Activated CD8-positive, alpha-beta memory T cell treated with anti-CD3 and anti-CD28 coated beads, Interleukin-2, amount 10 ng/mL, durations not matched to agents 7 days and 5 days (primary cell): ENCODE measurements at regions not wholly inside any gene's neighbourhood (a gene's known extent, or its start where the extent isn't known, plus 50 kb on each side); places are given as distances from the start of the nearest gene placed in this dataset.
"Not testable (repeated sequence)": the region's sequence is repeated elsewhere in the genome, so short reads cannot be mapped to it uniquely, and the experiment has no call there.

ENCODE experiments used
- ATAC-seq: fragments of 150-1000 bp; cut with Tn5 transposase; one replicate; pipeline ENCODE4 v1.10.0; 2021; ENCODE audit warnings: moderate library complexity
- CTCF ChIA-PET: fragments of 350-600 bp; sonication (Branson Sonifier 250); formaldehyde crosslinking; loops from one replicate; lab custom pipeline; 2021; ENCODE audit warnings: antibody characterized with exemption; lab: Charles Lee
- DNase-seq: peaks from one replicate; pipeline ENCODE4 v3.0.0-alpha.2; 2020
- H3K27ac Mint-ChIP-seq: one replicate; pipeline ENCODE4 v1.8.0; 2021; ENCODE audit warnings: mild to moderate bottlenecking, mixed read lengths
- H3K27me3 Mint-ChIP-seq: one replicate; pipeline ENCODE4 v1.8.0; 2021; ENCODE audit warnings: mixed read lengths
- H3K36me3 Mint-ChIP-seq: one replicate; pipeline ENCODE4 v1.8.0; 2021; ENCODE audit warnings: mild to moderate bottlenecking, mixed read lengths
- H3K4me1 Mint-ChIP-seq: one replicate; pipeline ENCODE4 v1.8.0; 2021; ENCODE audit warnings: mixed read lengths
- H3K4me3 Mint-ChIP-seq: one replicate; pipeline ENCODE4 v1.8.0; 2021; ENCODE audit warnings: mild to moderate bottlenecking, moderate library complexity, mixed read lengths
- H3K9me3 Mint-ChIP-seq: one replicate; pipeline ENCODE4 v1.8.0; 2022; ENCODE audit warnings: low read depth, mixed read lengths

GRCh38 chr5:145633474-145633873 is 201.7 kb downstream of the PRELID2 start:
- CTCF ChIA-PET: interaction anchor here (0.6 kb wide), 1 partner anchor 423 kb away, joined by 3 read pairs; no protein-coding TSS in a partner anchor
- Mint-ChIP-seq H3K9me3 (peaks cover 2% of the 10 kb centered on the region), H3K4me1 (no peaks in the 10 kb centered on the region), H3K36me3 (no peaks in the 10 kb centered on the region), H3K27me3 (no peaks in the 10 kb centered on the region), H3K27ac (no peak overlapping the region), H3K4me3 (no peak overlapping the region)
- ATAC-seq (no peak), DNase-seq (no peak)

GRCh38 chr5:145632701-145633100 is 202.4 kb downstream of the PRELID2 start:
- Mint-ChIP-seq H3K27ac (no peak overlapping the region), H3K36me3 (no peaks in the 10 kb centered on the region), H3K9me3 (no peaks in the 10 kb centered on the region), H3K4me3 (no peak overlapping the region), H3K4me1 (no peaks in the 10 kb centered on the region), H3K27me3 (no peaks in the 10 kb centered on the region)
- CTCF ChIA-PET: interaction anchor here (0.6 kb wide), 1 partner anchor 422 kb away, joined by 3 read pairs; no protein-coding TSS in a partner anchor
- DNase-seq (no peak), ATAC-seq (no peak)

DNA sequence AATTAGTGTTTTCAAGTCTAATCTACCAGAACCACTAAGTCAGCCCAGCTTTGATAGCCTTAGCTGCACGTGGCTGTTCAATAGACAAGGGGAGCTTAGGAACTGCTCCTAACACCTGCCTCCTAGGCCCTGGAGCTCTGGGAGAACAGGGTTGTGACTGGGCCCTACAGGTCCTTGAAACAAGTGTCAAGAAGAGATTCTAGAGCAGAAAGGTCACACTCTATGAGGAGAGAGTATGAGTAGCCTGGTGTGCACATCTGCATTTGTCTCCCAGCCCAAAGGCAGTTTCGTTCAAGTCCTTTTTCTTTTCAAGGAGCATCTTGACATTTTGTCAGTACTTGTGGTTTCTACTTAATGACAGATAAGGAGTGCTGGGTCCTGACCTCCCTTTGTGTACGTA is 206.1 kb downstream of the PRELID2 start:
- Mint-ChIP-seq H3K4me1 (no peaks in the 10 kb centered on the region), H3K9me3 (peaks cover 7% of the 10 kb centered on the region), H3K4me3 (no peak overlapping the region), H3K27me3 (no peaks in the 10 kb centered on the region), H3K27ac (no peak overlapping the region), H3K36me3 (no peaks in the 10 kb centered on the region)
- CTCF ChIA-PET: no interaction called here
- no peak for DNase-seq
- ATAC-seq: no peak

DNA sequence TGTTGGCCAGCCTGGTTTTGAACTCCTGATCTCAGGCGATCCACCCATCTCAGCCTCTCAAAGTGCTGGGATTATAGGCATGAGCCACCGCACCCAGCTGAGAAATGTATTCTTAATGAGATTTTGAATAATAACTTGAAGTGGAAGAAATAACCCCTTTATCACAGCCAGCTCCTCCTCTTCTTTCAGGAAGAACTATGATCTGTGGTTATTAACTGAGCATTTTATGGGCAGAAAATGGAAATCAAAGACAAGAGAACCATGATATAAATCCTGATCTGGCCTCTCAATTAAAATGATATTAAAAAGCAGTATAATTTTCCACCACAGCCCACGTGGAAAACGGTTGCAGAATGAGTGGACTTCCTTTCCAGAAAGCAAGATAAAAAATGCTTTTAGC is 206.6 kb downstream of the PRELID2 start:
- Mint-ChIP-seq H3K4me1 (no peaks in the 10 kb centered on the region), H3K36me3 (no peaks in the 10 kb centered on the region), H3K27ac (no peak overlapping the region), H3K27me3 (no peaks in the 10 kb centered on the region), H3K9me3 (peaks cover 11% of the 10 kb centered on the region), H3K4me3 (no peak overlapping the region)
- ATAC-seq (no peak), DNase-seq (no peak)
- CTCF ChIA-PET: no interaction called here

DNA sequence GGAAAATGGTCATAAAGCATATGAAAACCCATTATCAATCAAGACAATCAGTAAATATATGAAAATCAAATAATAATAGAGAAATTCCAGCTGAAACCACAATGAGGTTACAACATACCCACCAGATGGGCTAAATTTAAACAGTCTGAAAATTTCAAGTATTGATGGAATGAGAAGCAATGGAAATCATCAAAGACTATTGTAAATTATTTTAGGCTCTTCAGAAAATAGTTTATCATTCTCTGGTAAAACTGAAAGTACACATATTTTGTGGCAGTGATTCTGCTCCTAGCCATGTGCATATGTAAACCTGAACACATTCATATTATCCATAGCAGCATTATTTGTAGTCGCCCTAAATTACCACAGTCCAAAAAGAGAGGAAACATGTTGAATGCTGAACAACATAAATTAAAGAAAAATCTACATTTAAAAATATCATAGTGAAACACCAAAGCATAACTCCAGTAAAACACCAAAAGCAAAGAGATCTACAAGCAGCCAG is 215.3 kb downstream of the PRELID2 start:
- CTCF ChIA-PET: no interaction called here
- Mint-ChIP-seq H3K27me3 (no peaks in the 10 kb centered on the region), H3K4me3 (no peak overlapping the region), H3K4me1 (no peaks in the 10 kb centered on the region), H3K9me3 (peaks cover 3% of the 10 kb centered on the region), H3K27ac (no peak overlapping the region), H3K36me3 (no peaks in the 10 kb centered on the region)
- DNase-seq (no peak), ATAC-seq (no peak)

DNA sequence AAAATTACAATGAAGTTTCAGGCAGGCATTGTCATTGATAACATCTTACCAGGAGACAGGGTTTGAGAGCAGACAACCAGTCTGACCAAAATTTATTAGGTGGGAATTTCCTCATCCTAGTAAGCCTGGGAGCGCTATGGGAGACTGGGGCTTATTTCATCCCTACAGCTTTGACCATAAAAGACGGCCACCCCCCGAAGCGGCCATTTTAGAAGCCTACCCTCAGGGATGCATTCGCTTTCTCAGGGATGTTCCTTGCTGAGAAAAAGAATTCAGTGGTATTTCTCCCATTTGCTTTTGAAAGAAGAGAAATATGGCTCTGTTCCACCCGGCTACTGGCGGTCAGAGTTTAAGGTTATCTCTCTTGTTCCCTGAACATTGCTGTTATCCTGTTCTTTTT is 218.4 kb downstream of the PRELID2 start:
- H3K27ac Mint-ChIP-seq, H3K9me3 Mint-ChIP-seq, CTCF ChIA-PET, H3K4me1 Mint-ChIP-seq, H3K4me3 Mint-ChIP-seq, DNase-seq, H3K36me3 Mint-ChIP-seq, H3K27me3 Mint-ChIP-seq, ATAC-seq: not testable (repeated sequence)

GRCh38 chr5:145598983-145599382 is 236.2 kb downstream of the PRELID2 start:
- ATAC-seq (no peak), DNase-seq (no peak)
- Mint-ChIP-seq H3K27me3 (no peaks in the 10 kb centered on the region), H3K27ac (no peak overlapping the region), H3K36me3 (no peaks in the 10 kb centered on the region), H3K4me1 (no peaks in the 10 kb centered on the region), H3K4me3 (no peak overlapping the region), H3K9me3 (peaks cover 2% of the 10 kb centered on the region)
- CTCF ChIA-PET: no interaction called here

GRCh38 chr5:145598184-145598583 is 237.0 kb downstream of the PRELID2 start:
- no peaks in the 10 kb centered on the region for H3K36me3 Mint-ChIP-seq
- no peak overlapping the region for H3K27ac Mint-ChIP-seq
- H3K4me1 Mint-ChIP-seq: no peaks in the 10 kb centered on the region
- H3K9me3 Mint-ChIP-seq: peaks cover 2% of the 10 kb centered on the region
- no peak for ATAC-seq
- no peak overlapping the region for H3K4me3 Mint-ChIP-seq
- CTCF ChIA-PET: no interaction called here
- no peak for DNase-seq
- H3K27me3 Mint-ChIP-seq: no peaks in the 10 kb centered on the region

DNA sequence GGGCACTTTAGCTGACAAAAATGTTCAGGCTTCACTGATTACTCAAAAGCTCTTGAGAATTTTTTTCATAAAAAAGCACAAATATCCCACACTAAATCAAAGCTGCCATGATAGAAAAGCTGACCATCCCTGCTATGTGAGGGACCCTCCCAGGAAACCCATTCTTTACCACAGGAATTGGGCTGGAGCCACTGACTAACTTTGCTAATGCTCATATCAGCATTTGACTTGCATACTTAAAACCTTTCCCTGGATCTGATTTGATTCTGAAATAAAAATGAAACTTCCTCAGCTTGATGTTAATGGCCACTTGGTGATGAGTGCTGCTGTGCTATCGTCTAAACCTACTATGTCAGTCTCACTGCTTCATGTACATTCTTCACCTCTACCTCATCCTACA is 243.6 kb downstream of the PRELID2 start:
- H3K9me3 Mint-ChIP-seq: no peaks in the 10 kb centered on the region
- CTCF ChIA-PET: no interaction called here
- DNase-seq: no peak
- no peaks in the 10 kb centered on the region for H3K27me3 Mint-ChIP-seq
- H3K27ac Mint-ChIP-seq: no peak overlapping the region
- ATAC-seq: no peak
- no peaks in the 10 kb centered on the region for H3K4me1 Mint-ChIP-seq
- no peak overlapping the region for H3K4me3 Mint-ChIP-seq
- no peaks in the 10 kb centered on the region for H3K36me3 Mint-ChIP-seq

DNA sequence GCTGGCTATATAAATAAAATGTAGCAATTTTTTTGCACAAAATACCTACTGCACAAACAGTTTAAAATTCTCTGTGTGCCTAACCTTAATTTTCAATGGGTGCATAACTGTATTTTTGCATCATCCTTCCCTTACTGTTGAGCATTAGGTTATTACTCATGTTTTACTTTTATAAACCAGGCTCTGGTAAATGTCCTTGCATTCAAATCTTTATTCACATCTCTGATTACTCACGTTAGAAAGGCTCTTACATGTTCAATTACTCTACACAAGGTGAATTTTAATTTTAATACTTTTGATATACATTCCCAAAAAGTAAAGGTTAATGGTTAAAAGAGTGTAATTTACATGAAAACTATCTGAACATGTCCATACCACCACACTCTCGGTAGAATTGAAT is 246.1 kb downstream of the PRELID2 start:
- H3K27me3 Mint-ChIP-seq: no peaks in the 10 kb centered on the region
- no peaks in the 10 kb centered on the region for H3K4me1 Mint-ChIP-seq
- no peak overlapping the region for H3K4me3 Mint-ChIP-seq
- CTCF ChIA-PET: no interaction called here
- H3K27ac Mint-ChIP-seq: no peak overlapping the region
- ATAC-seq (no peak), DNase-seq (no peak)
- no peaks in the 10 kb centered on the region for H3K36me3 Mint-ChIP-seq
- H3K9me3 Mint-ChIP-seq: peaks cover 2% of the 10 kb centered on the region

DNA sequence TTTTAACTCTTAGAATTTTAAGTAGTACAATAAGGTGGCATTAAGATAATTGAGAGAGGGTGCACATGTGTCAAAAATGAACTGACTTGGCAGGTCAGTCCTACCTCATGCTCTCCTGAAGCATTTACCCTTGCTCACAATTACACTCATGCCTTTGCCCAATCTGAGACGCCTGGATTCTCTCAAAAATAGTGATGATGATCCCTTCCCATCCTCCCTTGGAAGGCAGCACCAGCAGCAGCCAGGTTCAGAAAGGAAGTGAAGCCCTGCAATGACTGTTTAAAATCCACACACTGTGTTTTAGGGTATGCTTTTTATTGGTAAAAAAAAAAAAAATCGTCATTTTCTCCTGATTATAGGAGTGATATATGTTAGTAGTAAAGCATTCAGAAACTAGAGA is 246.6 kb downstream of the PRELID2 start:
- no peaks in the 10 kb centered on the region for H3K27me3 Mint-ChIP-seq
- H3K4me3 Mint-ChIP-seq: no peak overlapping the region
- H3K27ac Mint-ChIP-seq: no peak overlapping the region
- H3K36me3 Mint-ChIP-seq: no peaks in the 10 kb centered on the region
- H3K9me3 Mint-ChIP-seq: peaks cover 2% of the 10 kb centered on the region
- DNase-seq: no peak
- CTCF ChIA-PET: no interaction called here
- H3K4me1 Mint-ChIP-seq: no peaks in the 10 kb centered on the region
- ATAC-seq: no peak

GRCh38 chr5:145588113-145588512 is 247.0 kb downstream of the PRELID2 start:
- H3K4me1 Mint-ChIP-seq: no peaks in the 10 kb centered on the region
- no peak overlapping the region for H3K4me3 Mint-ChIP-seq
- ATAC-seq: no peak

GRCh38 chr5:145587710-145588109 is 247.4 kb downstream of the PRELID2 start:
- ATAC-seq: no peak
- Mint-ChIP-seq H3K27ac (no peak overlapping the region), H3K4me3 (no peak overlapping the region)

More at GRCh38 chr5:145588113-145588512, 247.0 kb downstream of the PRELID2 start:
- Mint-ChIP-seq H3K9me3 (peaks cover 2% of the 10 kb centered on the region), H3K36me3 (no peaks in the 10 kb centered on the region), H3K27ac (no peak overlapping the region), H3K27me3 (no peaks in the 10 kb centered on the region)
- CTCF ChIA-PET: no interaction called here
- no peak for DNase-seq

GRCh38 chr5:145587308-145587672 is 247.9 kb downstream of the PRELID2 start:
- H3K4me1 Mint-ChIP-seq: no peaks in the 10 kb centered on the region
- CTCF ChIA-PET: no interaction called here
- peaks cover 5% of the 10 kb centered on the region for H3K9me3 Mint-ChIP-seq
- H3K27ac Mint-ChIP-seq: no peak overlapping the region
- H3K27me3 Mint-ChIP-seq: no peaks in the 10 kb centered on the region
- no peak for ATAC-seq
- no peak for DNase-seq
- no peaks in the 10 kb centered on the region for H3K36me3 Mint-ChIP-seq
- no peak overlapping the region for H3K4me3 Mint-ChIP-seq

More at GRCh38 chr5:145587710-145588109, 247.4 kb downstream of the PRELID2 start:
- H3K27me3 Mint-ChIP-seq: no peaks in the 10 kb centered on the region
- CTCF ChIA-PET: no interaction called here
- H3K4me1 Mint-ChIP-seq: no peaks in the 10 kb centered on the region
- H3K9me3 Mint-ChIP-seq: peaks cover 2% of the 10 kb centered on the region
- no peaks in the 10 kb centered on the region for H3K36me3 Mint-ChIP-seq
- no peak for DNase-seq
